ENCODE measurements at regions not wholly inside any gene's neighbourhood (a gene's known extent, or its start where the extent isn't known, plus 50 kb on each side); places are given as distances from the start of the nearest gene placed in this dataset.

GRCh38 chr13:95498886-95499285, 53.6 kb upstream of the CLDN10 start:
- Histone ChIP-seq H3K27me3 (no peaks in the 10 kb centered on the region), H3K36me3 (no peaks in the 10 kb centered on the region), H3K4me3 (no peak overlapping the region), H3K9me3 (peaks cover 0 to 27% (median 7%) of the 10 kb centered on the region in 11 donors), H3K4me1 (peaks cover 0 to 16% (median 0%) of the 10 kb centered on the region in 9 donors), H3K27ac (no peak overlapping the region)
- no peak for TF ChIP-seq CTCF (IDR thresholded peaks at IDR 0.05)
- 84 to 90% methylated on average over 8 of the region's 8 CpGs for WGBS, 2 donors
- ATAC-seq, result no peak
- DNase-seq, result no peak
- intact Hi-C loops (cut with DNase I), result loop anchor here in 5 of 10 donors (5.0 to 10.0 kb wide), 4 partner anchors 43 to 336 kb away; no protein-coding TSS in a partner anchor

- H3K27me3 ChIP-seq, result no peaks in the 10 kb centered on the region
- DNase-seq, result no peak
- intact Hi-C loops (cut with DNase I), result loop anchor here in 5 of 10 donors (5.0 to 10.0 kb wide), 4 partner anchors 42 to 335 kb away; no protein-coding TSS in a partner anchor
- H3K4me1 ChIP-seq, result peaks cover 0 to 20% (median 5%) of the 10 kb centered on the region in 9 donors
- H3K9me3 ChIP-seq, result peaks cover 0 to 27% (median 7%) of the 10 kb centered on the region in 11 donors
- TF ChIP-seq CTCF (IDR thresholded peaks at IDR 0.05), result no peak
- no peaks in the 10 kb centered on the region for H3K36me3 ChIP-seq
- H3K27ac ChIP-seq, result no peak overlapping the region
- WGBS, 2 donors, result 87 to 94% methylated on average over 6 of the region's 6 CpGs
- no peak for ATAC-seq
- H3K4me3 ChIP-seq, result no peak overlapping the region
Observed at GRCh38 chr13:95499811-95500712, 52.5 kb upstream of the CLDN10 start.

GRCh38 chr13:95502216-95502615, 50.3 kb upstream of the CLDN10 start:
- H3K27ac ChIP-seq, result no peak overlapping the region
- DNase-seq, result no peak
- intact Hi-C loops (cut with DNase I), result no loop called here
- ATAC-seq, result no peak
- WGBS, 2 donors, result 64 to 70% methylated on average over 2 of the region's 2 CpGs
- H3K9me3 ChIP-seq, result peaks cover 0 to 15% (median 0%) of the 10 kb centered on the region in 11 donors
- TF ChIP-seq CTCF (IDR thresholded peaks at IDR 0.05), result no peak
- no peaks in the 10 kb centered on the region for H3K36me3 ChIP-seq
- no peaks in the 10 kb centered on the region for H3K27me3 ChIP-seq
- H3K4me1 ChIP-seq, result peaks cover 0 to 20% (median 7%) of the 10 kb centered on the region in 9 donors
- H3K4me3 ChIP-seq, result no peak overlapping the region

Data from heart right ventricle (tissue), 16 donors.